Coronary artery (tissue), 2 donors: ENCODE measurements at regions not wholly inside any gene's neighbourhood (a gene's known extent, or its start where the extent isn't known, plus 50 kb on each side); places are given as distances from the start of the nearest gene placed in this dataset.
"Not testable (repeated sequence)": the region's sequence is repeated elsewhere in the genome, so short reads cannot be mapped to it uniquely, and the experiment has no call there.

ENCODE experiments used
- DNase-seq: peaks from one replicate; pipeline ENCODE4 v3.0.0-alpha.2; 2017; ENCODE audit warnings: low spot score
- H3K27ac ChIP-seq, 2 donors: fragments of 200-600 bp; sonication (generic); one replicate each; pipeline ENCODE4 v1.5.1; 2016 to 2019
- H3K4me3 ChIP-seq: fragments of 200-600 bp; sonication (generic); 2 replicates; pipeline ENCODE4 v1.5.1; 2016; ENCODE audit warnings: mild to moderate bottlenecking, moderate library complexity
- TF ChIP-seq, protein P1 (sequence below): fragments of 200-600 bp; sonication (generic); IDR thresholded peaks from one replicate; pipeline ENCODE4 v1.5.1; 2019; ENCODE audit warnings: antibody characterized with exemption

- DNase-seq: no peak
- Histone ChIP-seq H3K4me3 (no peak overlapping the region), H3K27ac (no peak overlapping the region)
- TF ChIP-seq, protein P1, sequence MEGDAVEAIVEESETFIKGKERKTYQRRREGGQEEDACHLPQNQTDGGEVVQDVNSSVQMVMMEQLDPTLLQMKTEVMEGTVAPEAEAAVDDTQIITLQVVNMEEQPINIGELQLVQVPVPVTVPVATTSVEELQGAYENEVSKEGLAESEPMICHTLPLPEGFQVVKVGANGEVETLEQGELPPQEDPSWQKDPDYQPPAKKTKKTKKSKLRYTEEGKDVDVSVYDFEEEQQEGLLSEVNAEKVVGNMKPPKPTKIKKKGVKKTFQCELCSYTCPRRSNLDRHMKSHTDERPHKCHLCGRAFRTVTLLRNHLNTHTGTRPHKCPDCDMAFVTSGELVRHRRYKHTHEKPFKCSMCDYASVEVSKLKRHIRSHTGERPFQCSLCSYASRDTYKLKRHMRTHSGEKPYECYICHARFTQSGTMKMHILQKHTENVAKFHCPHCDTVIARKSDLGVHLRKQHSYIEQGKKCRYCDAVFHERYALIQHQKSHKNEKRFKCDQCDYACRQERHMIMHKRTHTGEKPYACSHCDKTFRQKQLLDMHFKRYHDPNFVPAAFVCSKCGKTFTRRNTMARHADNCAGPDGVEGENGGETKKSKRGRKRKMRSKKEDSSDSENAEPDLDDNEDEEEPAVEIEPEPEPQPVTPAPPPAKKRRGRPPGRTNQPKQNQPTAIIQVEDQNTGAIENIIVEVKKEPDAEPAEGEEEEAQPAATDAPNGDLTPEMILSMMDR: no peak
Measured at GRCh38 chr2:109727929-109728447, 66.1 kb upstream of the RGPD5 start.

DNA sequence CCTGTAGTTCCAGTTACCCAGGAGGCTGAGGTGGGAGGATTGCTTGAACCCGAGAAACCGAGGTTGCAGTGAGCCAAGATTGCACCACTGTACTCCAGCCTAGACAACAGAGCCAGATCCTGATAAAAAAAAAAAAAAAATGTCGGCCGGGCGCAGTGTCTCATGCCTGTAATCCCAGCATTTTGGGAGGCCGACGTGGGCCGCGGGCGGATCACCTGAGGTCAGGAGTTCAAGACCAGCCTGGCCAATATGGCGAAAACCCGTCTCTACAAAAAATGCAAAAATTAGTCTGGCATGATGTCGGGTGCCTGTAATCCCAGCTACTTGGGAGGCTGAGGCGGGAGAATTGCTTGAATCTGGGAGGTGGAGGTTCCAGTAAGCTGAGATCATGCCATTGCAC lies 60.4 kb upstream of the RGPD5 start:
- not testable (repeated sequence) for H3K4me3 ChIP-seq, DNase-seq, H3K27ac ChIP-seq

- Histone ChIP-seq H3K4me3 (no peak overlapping the region), H3K27ac (no peak overlapping the region)
- DNase-seq: no peak
- TF ChIP-seq, protein P1: peak; percentile 53
Measured at GRCh38 chr2:109736177-109736827, 57.8 kb upstream of the RGPD5 start.
